ENCODE measurements at regions not wholly inside any gene's neighbourhood (a gene's known extent, or its start where the extent isn't known, plus 50 kb on each side); places are given as distances from the start of the nearest gene placed in this dataset.
A peak's percentile ranks its signal among the peaks of the same experiment; 100 is the strongest.

- H3K79me1 ChIP-seq (replicated peaks; ENCODE audit: low read length, poor library complexity, severe bottlenecking): no peaks in the 10 kb centered on the region
- peaks cover 7% of the 10 kb centered on the region for H3K9me3 ChIP-seq (ENCODE audit: control insufficient read depth, low read length)
- H3K23ac ChIP-seq (ENCODE audit: low read length in 2 of 2): no peak overlapping the region
- no peak overlapping the region for H3K4ac ChIP-seq (ENCODE audit: low read depth in 1 of 2, low read length in 2 of 2)
- H2BK15ac ChIP-seq (ENCODE audit: low read depth, poor library complexity, severe bottlenecking): no peak overlapping the region
- 92% methylated on average over 9 of the region's 9 CpGs for WGBS
- H3K14ac ChIP-seq (ENCODE audit: low read length in 2 of 2): no peak overlapping the region
- no peaks in the 10 kb centered on the region for H3K27me3 ChIP-seq (ENCODE audit: control insufficient read depth in 1 of 2, insufficient read depth in 1 of 2, low read length in 2 of 2)
- no peaks in the 10 kb centered on the region for H3K4me1 ChIP-seq (ENCODE audit: control insufficient read depth, insufficient read depth, low read depth, low read length)
- no peak overlapping the region for H3K27ac ChIP-seq (ENCODE audit: low read length, poor library complexity, severe bottlenecking)
- H2AFZ ChIP-seq (ENCODE audit: low read depth, low read length): no peak overlapping the region
- no peak overlapping the region for H4K8ac ChIP-seq (ENCODE audit: low read length)
- no peaks in the 10 kb centered on the region for H3K36me3 ChIP-seq (ENCODE audit: control insufficient read depth in 1 of 2, insufficient read depth in 2 of 2, low read depth in 1 of 2, low read length in 2 of 2)
- H2BK120ac ChIP-seq (ENCODE audit: low read depth, low read length): no peak overlapping the region
- H2BK12ac ChIP-seq (ENCODE audit: low read length in 2 of 2): no peak overlapping the region
- H2BK5ac ChIP-seq (ENCODE audit: low read depth, low read length, poor library complexity, severe bottlenecking): no peak overlapping the region
- no peak overlapping the region for H2AK5ac ChIP-seq (ENCODE audit: low read length, severe bottlenecking)
- H3K4me3 ChIP-seq (ENCODE audit: insufficient read depth in 1 of 2, low read depth in 1 of 2, low read length in 2 of 2): no peak overlapping the region
- no peak for DNase-seq
- H3K9ac ChIP-seq (ENCODE audit: low read length): no peak overlapping the region
- H3K18ac ChIP-seq (ENCODE audit: low read depth in 1 of 2, low read length in 2 of 2): no peak overlapping the region
- no peak overlapping the region for H4K91ac ChIP-seq (ENCODE audit: low read length)
- H3K4me2 ChIP-seq (ENCODE audit: low read length, poor library complexity, severe bottlenecking): no peak overlapping the region
These were observed 239.0 kb downstream of the EIPR1 start for GRCh38 chr2:3138621-3139020.

DNA sequence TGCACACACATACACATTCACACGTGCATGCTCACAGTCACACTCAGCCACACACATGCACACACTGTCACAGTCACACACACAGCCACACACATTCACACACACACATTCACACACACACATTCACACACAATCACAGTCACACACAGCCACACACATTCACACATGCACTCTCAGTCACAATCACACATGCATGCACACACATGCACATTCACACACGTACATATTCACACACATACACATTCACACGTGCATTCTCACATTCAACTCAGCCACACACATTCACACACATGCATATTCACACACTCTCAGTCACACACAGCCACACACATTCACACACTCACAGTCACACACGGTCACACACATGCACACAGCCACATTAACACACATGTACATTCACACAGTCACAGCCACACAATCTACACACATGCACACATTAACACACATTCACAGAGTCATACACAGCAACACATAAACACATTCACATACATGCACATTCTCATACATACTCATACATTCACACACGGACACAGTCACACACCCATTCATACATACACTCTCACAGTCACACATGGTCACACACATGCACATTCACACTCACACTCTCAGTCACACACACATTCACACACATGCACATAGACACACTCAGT is 239.8 kb downstream of the EIPR1 start:
- no peak overlapping the region for H3K4ac ChIP-seq (ENCODE audit: low read depth in 1 of 2, low read length in 2 of 2)
- no peak overlapping the region for H3K9ac ChIP-seq (ENCODE audit: low read length)
- no peak overlapping the region for H2BK15ac ChIP-seq (ENCODE audit: low read depth, poor library complexity, severe bottlenecking)
- H3K14ac ChIP-seq (ENCODE audit: low read length in 2 of 2): peak overlapping the region in 1 of 2 experiments; percentile 5
- H3K18ac ChIP-seq (ENCODE audit: low read depth in 1 of 2, low read length in 2 of 2): no peak overlapping the region
- H2AFZ ChIP-seq (ENCODE audit: low read depth, low read length): no peak overlapping the region
- H2BK120ac ChIP-seq (ENCODE audit: low read depth, low read length): no peak overlapping the region
- no peaks in the 10 kb centered on the region for H3K4me1 ChIP-seq (ENCODE audit: control insufficient read depth, insufficient read depth, low read depth, low read length)
- DNase-seq: no peak
- no peak overlapping the region for H3K4me2 ChIP-seq (ENCODE audit: low read length, poor library complexity, severe bottlenecking)
- H3K9me3 ChIP-seq (ENCODE audit: control insufficient read depth, low read length): peaks cover 7% of the 10 kb centered on the region
- no peak overlapping the region for H2AK5ac ChIP-seq (ENCODE audit: low read length, severe bottlenecking)
- H3K79me1 ChIP-seq (replicated peaks; ENCODE audit: low read length, poor library complexity, severe bottlenecking): no peaks in the 10 kb centered on the region
- no peak overlapping the region for H2BK5ac ChIP-seq (ENCODE audit: low read depth, low read length, poor library complexity, severe bottlenecking)
- H3K4me3 ChIP-seq (ENCODE audit: insufficient read depth in 1 of 2, low read depth in 1 of 2, low read length in 2 of 2): no peak overlapping the region
- peak overlapping the region in 1 of 2 experiments; percentile 14 for H2BK12ac ChIP-seq (ENCODE audit: low read length in 2 of 2)
- no peak overlapping the region for H3K23ac ChIP-seq (ENCODE audit: low read length in 2 of 2)
- no peak overlapping the region for H3K27ac ChIP-seq (ENCODE audit: low read length, poor library complexity, severe bottlenecking)
- WGBS: 79% methylated on average over 5 of the region's 5 CpGs
- no peak overlapping the region for H4K8ac ChIP-seq (ENCODE audit: low read length)
- no peak overlapping the region for H4K91ac ChIP-seq (ENCODE audit: low read length)
- H3K27me3 ChIP-seq (ENCODE audit: control insufficient read depth in 1 of 2, insufficient read depth in 1 of 2, low read length in 2 of 2): no peaks in the 10 kb centered on the region
- H3K36me3 ChIP-seq (ENCODE audit: control insufficient read depth in 1 of 2, insufficient read depth in 2 of 2, low read depth in 1 of 2, low read length in 2 of 2): no peaks in the 10 kb centered on the region

DNA sequence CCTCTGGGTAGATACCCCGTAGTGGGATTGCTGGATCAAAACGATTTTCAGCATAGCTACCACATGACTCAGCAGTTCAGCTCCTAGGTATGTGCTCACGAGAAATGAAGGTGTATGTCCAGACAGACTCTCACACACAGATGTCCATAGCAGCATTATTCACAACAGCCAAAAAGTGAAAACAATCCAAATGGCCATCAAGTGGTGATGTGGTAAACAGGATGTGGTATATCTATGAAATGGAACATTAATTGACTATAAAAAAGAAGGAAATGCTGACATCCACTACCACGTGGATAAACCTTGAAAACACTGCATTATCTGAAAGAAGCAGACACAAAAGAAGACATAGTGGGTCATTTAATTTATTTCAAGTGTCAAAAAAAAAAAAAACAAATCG is 241.9 kb downstream of the EIPR1 start:
- no peak overlapping the region for H4K91ac ChIP-seq (ENCODE audit: low read length)
- no peak overlapping the region for H2AFZ ChIP-seq (ENCODE audit: low read depth, low read length)
- H3K4ac ChIP-seq (ENCODE audit: low read depth in 1 of 2, low read length in 2 of 2): no peak overlapping the region
- H3K27ac ChIP-seq (ENCODE audit: low read length, poor library complexity, severe bottlenecking): no peak overlapping the region
- no peaks in the 10 kb centered on the region for H3K79me1 ChIP-seq (replicated peaks; ENCODE audit: low read length, poor library complexity, severe bottlenecking)
- no peak overlapping the region for H2BK12ac ChIP-seq (ENCODE audit: low read length in 2 of 2)
- peaks cover 7% of the 10 kb centered on the region for H3K4me1 ChIP-seq (ENCODE audit: control insufficient read depth, insufficient read depth, low read depth, low read length)
- H3K36me3 ChIP-seq (ENCODE audit: control insufficient read depth in 1 of 2, insufficient read depth in 2 of 2, low read depth in 1 of 2, low read length in 2 of 2): no peaks in the 10 kb centered on the region
- H3K27me3 ChIP-seq (ENCODE audit: control insufficient read depth in 1 of 2, insufficient read depth in 1 of 2, low read length in 2 of 2): peaks cover 0 to 4% of the 10 kb centered on the region in 2 experiments
- H2BK120ac ChIP-seq (ENCODE audit: low read depth, low read length): no peak overlapping the region
- no peak overlapping the region for H3K18ac ChIP-seq (ENCODE audit: low read depth in 1 of 2, low read length in 2 of 2)
- H3K4me3 ChIP-seq (ENCODE audit: insufficient read depth in 1 of 2, low read depth in 1 of 2, low read length in 2 of 2): no peak overlapping the region
- H3K9ac ChIP-seq (ENCODE audit: low read length): no peak overlapping the region
- no peak overlapping the region for H2BK15ac ChIP-seq (ENCODE audit: low read depth, poor library complexity, severe bottlenecking)
- DNase-seq: no peak
- H2AK5ac ChIP-seq (ENCODE audit: low read length, severe bottlenecking): no peak overlapping the region
- no peak overlapping the region for H3K14ac ChIP-seq (ENCODE audit: low read length in 2 of 2)
- H3K23ac ChIP-seq (ENCODE audit: low read length in 2 of 2): no peak overlapping the region
- no peak overlapping the region for H4K8ac ChIP-seq (ENCODE audit: low read length)
- H3K9me3 ChIP-seq (ENCODE audit: control insufficient read depth, low read length): peaks cover 7% of the 10 kb centered on the region
- WGBS: 87% methylated on average over 3 of the region's 5 CpGs
- no peak overlapping the region for H3K4me2 ChIP-seq (ENCODE audit: low read length, poor library complexity, severe bottlenecking)
- H2BK5ac ChIP-seq (ENCODE audit: low read depth, low read length, poor library complexity, severe bottlenecking): no peak overlapping the region

DNA sequence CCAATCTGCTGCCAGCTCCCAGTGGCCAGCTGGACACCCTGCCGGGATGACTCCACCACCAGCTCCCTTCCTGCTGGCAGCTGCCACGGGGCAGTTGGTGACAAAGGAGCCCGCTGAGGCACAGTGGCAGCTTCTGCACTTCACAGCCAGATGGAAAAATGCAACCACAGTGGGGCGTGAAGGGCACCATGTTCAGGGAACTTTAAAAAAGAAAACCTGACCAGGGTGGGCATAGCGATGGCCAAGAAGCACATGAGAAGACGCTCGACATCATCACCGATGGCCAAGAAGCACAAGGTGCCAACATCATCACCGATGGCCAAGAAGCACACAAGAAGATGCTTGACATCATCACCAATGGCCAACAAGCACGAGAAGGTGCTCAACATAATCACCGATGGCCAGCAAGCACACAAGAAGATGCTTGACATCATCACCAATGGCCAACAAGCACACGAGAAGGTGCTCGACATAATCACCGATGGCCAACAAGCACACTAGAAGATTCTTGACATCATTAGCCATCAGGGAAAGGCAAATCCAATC is 243.5 kb downstream of the EIPR1 start:
- Histone ChIP-seq H2BK120ac (ENCODE audit: low read depth, low read length) (no peak overlapping the region), H3K9ac (ENCODE audit: low read length) (no peak overlapping the region), H3K27me3 (ENCODE audit: control insufficient read depth in 1 of 2, insufficient read depth in 1 of 2, low read length in 2 of 2) (peaks cover 0 to 12% of the 10 kb centered on the region in 2 experiments), H2AFZ (ENCODE audit: low read depth, low read length) (no peak overlapping the region), H2BK5ac (ENCODE audit: low read depth, low read length, poor library complexity, severe bottlenecking) (no peak overlapping the region), H3K27ac (ENCODE audit: low read length, poor library complexity, severe bottlenecking) (no peak overlapping the region), H3K79me1 (replicated peaks; ENCODE audit: low read length, poor library complexity, severe bottlenecking) (no peaks in the 10 kb centered on the region), H2AK5ac (ENCODE audit: low read length, severe bottlenecking) (no peak overlapping the region), H2BK15ac (ENCODE audit: low read depth, poor library complexity, severe bottlenecking) (no peak overlapping the region), H3K23ac (ENCODE audit: low read length in 2 of 2) (no peak overlapping the region), H3K4me2 (ENCODE audit: low read length, poor library complexity, severe bottlenecking) (no peak overlapping the region), H2BK12ac (ENCODE audit: low read length in 2 of 2) (no peak overlapping the region), H3K4ac (ENCODE audit: low read depth in 1 of 2, low read length in 2 of 2) (no peak overlapping the region), H3K18ac (ENCODE audit: low read depth in 1 of 2, low read length in 2 of 2) (no peak overlapping the region), H3K9me3 (ENCODE audit: control insufficient read depth, low read length) (peaks cover 7% of the 10 kb centered on the region), H3K4me1 (ENCODE audit: control insufficient read depth, insufficient read depth, low read depth, low read length) (peaks cover 7% of the 10 kb centered on the region), H3K36me3 (ENCODE audit: control insufficient read depth in 1 of 2, insufficient read depth in 2 of 2, low read depth in 1 of 2, low read length in 2 of 2) (no peaks in the 10 kb centered on the region), H4K8ac (ENCODE audit: low read length) (no peak overlapping the region), H3K14ac (ENCODE audit: low read length in 2 of 2) (no peak overlapping the region), H4K91ac (ENCODE audit: low read length) (no peak overlapping the region), H3K4me3 (ENCODE audit: insufficient read depth in 1 of 2, low read depth in 1 of 2, low read length in 2 of 2) (no peak overlapping the region)
- DNase-seq: no peak
- 92% methylated on average over 14 of the region's 14 CpGs for WGBS

Data from mesenchymal stem cell (in vitro differentiated cells and primary cell).